ENCODE measurements at regions not wholly inside any gene's neighbourhood (a gene's known extent, or its start where the extent isn't known, plus 50 kb on each side); places are given as distances from the start of the nearest gene placed in this dataset.

GRCh38 chr5:92822183-92822582 lies 758.8 kb downstream of the NR2F1-AS1 start:
- Histone ChIP-seq H3K4me2 (ENCODE audit: low read length) (no peak overlapping the region), H3K9me2 (replicated peaks; ENCODE audit: control insufficient read depth, low read length) (no peaks in the 10 kb centered on the region), H3K79me2 (ENCODE audit: control insufficient read depth, low read length) (no peaks in the 10 kb centered on the region), H4K20me1 (ENCODE audit: control insufficient read depth, insufficient read depth, low read depth, low read length) (no peaks in the 10 kb centered on the region), H3K4me1 (ENCODE audit: control insufficient read depth, low read length) (no peaks in the 10 kb centered on the region), H3K36me3 (ENCODE audit: control insufficient read depth, low read length) (no peaks in the 10 kb centered on the region), H3K27ac (ENCODE audit: low read depth, low read length) (no peak overlapping the region), H3K4me3 (ENCODE audit: low read length) (no peak overlapping the region), H3K9me3 (ENCODE audit: control insufficient read depth, insufficient read depth, low read length) (no peaks in the 10 kb centered on the region), H3F3A (ENCODE audit: control insufficient read depth, insufficient read depth) (no peaks in the 10 kb centered on the region), H3K27me3 (ENCODE audit: control insufficient read depth, low read length) (no peaks in the 10 kb centered on the region)
- TF ChIP-seq CTCF (IDR thresholded peaks at IDR 0.05; ENCODE audit: low read depth, low read length, poor library complexity, severe bottlenecking) (no peak), EZH2phosphoT487 (IDR thresholded peaks at IDR 0.05; ENCODE audit: borderline replicate concordance, low read length) (no peak)

- no peaks in the 10 kb centered on the region for H3K27me3 ChIP-seq (ENCODE audit: control insufficient read depth, low read length)
- no peaks in the 10 kb centered on the region for H3K79me2 ChIP-seq (ENCODE audit: control insufficient read depth, low read length)
- H3K4me1 ChIP-seq (ENCODE audit: control insufficient read depth, low read length): no peaks in the 10 kb centered on the region
- H3K36me3 ChIP-seq (ENCODE audit: control insufficient read depth, low read length): no peaks in the 10 kb centered on the region
- H3K9me2 ChIP-seq (replicated peaks; ENCODE audit: control insufficient read depth, low read length): no peaks in the 10 kb centered on the region
- no peaks in the 10 kb centered on the region for H3F3A ChIP-seq (ENCODE audit: control insufficient read depth, insufficient read depth)
- no peak overlapping the region for H3K4me2 ChIP-seq (ENCODE audit: low read length)
- H4K20me1 ChIP-seq (ENCODE audit: control insufficient read depth, insufficient read depth, low read depth, low read length): no peaks in the 10 kb centered on the region
- H3K9me3 ChIP-seq (ENCODE audit: control insufficient read depth, insufficient read depth, low read length): no peaks in the 10 kb centered on the region
- H3K27ac ChIP-seq (ENCODE audit: low read depth, low read length): no peak overlapping the region
- TF ChIP-seq EZH2phosphoT487 (IDR thresholded peaks at IDR 0.05; ENCODE audit: borderline replicate concordance, low read length) (no peak), CTCF (IDR thresholded peaks at IDR 0.05; ENCODE audit: low read depth, low read length, poor library complexity, severe bottlenecking) (no peak)
- H3K4me3 ChIP-seq (ENCODE audit: low read length): no peak overlapping the region
These were observed 771.1 kb downstream of the NR2F1-AS1 start for GRCh38 chr5:92809855-92810465.

GRCh38 chr5:92808474-92808873 lies 772.5 kb downstream of the NR2F1-AS1 start:
- Histone ChIP-seq H3K4me1 (ENCODE audit: control insufficient read depth, low read length) (no peaks in the 10 kb centered on the region), H3K27ac (ENCODE audit: low read depth, low read length) (no peak overlapping the region), H3K4me3 (ENCODE audit: low read length) (no peak overlapping the region), H3K27me3 (ENCODE audit: control insufficient read depth, low read length) (no peaks in the 10 kb centered on the region), H3K79me2 (ENCODE audit: control insufficient read depth, low read length) (no peaks in the 10 kb centered on the region), H3K4me2 (ENCODE audit: low read length) (no peak overlapping the region), H4K20me1 (ENCODE audit: control insufficient read depth, insufficient read depth, low read depth, low read length) (no peaks in the 10 kb centered on the region), H3F3A (ENCODE audit: control insufficient read depth, insufficient read depth) (no peaks in the 10 kb centered on the region), H3K9me3 (ENCODE audit: control insufficient read depth, insufficient read depth, low read length) (no peaks in the 10 kb centered on the region), H3K36me3 (ENCODE audit: control insufficient read depth, low read length) (no peaks in the 10 kb centered on the region), H3K9me2 (replicated peaks; ENCODE audit: control insufficient read depth, low read length) (no peaks in the 10 kb centered on the region)
- no peak for TF ChIP-seq EZH2phosphoT487 (IDR thresholded peaks at IDR 0.05; ENCODE audit: borderline replicate concordance, low read length)
- TF ChIP-seq CTCF (IDR thresholded peaks at IDR 0.05; ENCODE audit: low read depth, low read length, poor library complexity, severe bottlenecking): no peak

All from DOHH2 (cell line).